C4-2B (cell line): ENCODE measurements at regions not wholly inside any gene's neighbourhood (a gene's known extent, or its start where the extent isn't known, plus 50 kb on each side); places are given as distances from the start of the nearest gene placed in this dataset.

ENCODE experiments used
- H3K27ac ChIP-seq: fragments of 450-650 bp; 2 replicates; pipeline ENCODE4 v1.5.1; 2017
- CTCF ChIP-seq: fragments of 450-650 bp; conservative IDR thresholded peaks from 2 replicates; pipeline ENCODE4 v1.5.1; 2017; ENCODE audit warnings: mild to moderate bottlenecking
- ZFX ChIP-seq: fragments of 450-650 bp; IDR thresholded peaks from 2 replicates; pipeline ENCODE4 v1.6.1; 2017

GRCh38 chr13:61180234-61180633 is 235.4 kb downstream of the PCDH20 start:
- TF ChIP-seq ZFX (no peak), CTCF (no peak)
- no peak overlapping the region for H3K27ac ChIP-seq

GRCh38 chr13:61179741-61180140 is 235.9 kb downstream of the PCDH20 start:
- no peak overlapping the region for H3K27ac ChIP-seq
- TF ChIP-seq CTCF (no peak), ZFX (no peak)

- no peak for TF ChIP-seq CTCF
- TF ChIP-seq ZFX, result no peak
- H3K27ac ChIP-seq, result no peak overlapping the region
These were observed 244.8 kb downstream of the PCDH20 start for GRCh38 chr13:61170856-61171255.

- TF ChIP-seq CTCF (no peak), ZFX (no peak)
- H3K27ac ChIP-seq, result no peak overlapping the region
These were observed 253.0 kb downstream of the PCDH20 start for GRCh38 chr13:61162636-61163035.

GRCh38 chr13:61162106-61162505 is 253.5 kb downstream of the PCDH20 start:
- TF ChIP-seq CTCF (no peak), ZFX (no peak)
- H3K27ac ChIP-seq, result no peak overlapping the region

- TF ChIP-seq CTCF (no peak), ZFX (no peak)
- H3K27ac ChIP-seq, result no peak overlapping the region
These were observed 258.9 kb downstream of the PCDH20 start for GRCh38 chr13:61156753-61157152.

GRCh38 chr13:61151062-61151461 is 264.6 kb downstream of the PCDH20 start:
- TF ChIP-seq CTCF (no peak), ZFX (no peak)

More at GRCh38 chr13:61151062-61151461, 264.6 kb downstream of the PCDH20 start:
- H3K27ac ChIP-seq, result no peak overlapping the region
